T1000 (cell line): ENCODE measurements at regions not wholly inside any gene's neighbourhood (a gene's known extent, or its start where the extent isn't known, plus 50 kb on each side); places are given as distances from the start of the nearest gene placed in this dataset.

Experiments used
- DNase-seq: peaks from one replicate; lab custom pipeline; 2025; ENCODE audit warnings: mixed read lengths; lab: John Stamatoyannopoulos, UW

DNA sequence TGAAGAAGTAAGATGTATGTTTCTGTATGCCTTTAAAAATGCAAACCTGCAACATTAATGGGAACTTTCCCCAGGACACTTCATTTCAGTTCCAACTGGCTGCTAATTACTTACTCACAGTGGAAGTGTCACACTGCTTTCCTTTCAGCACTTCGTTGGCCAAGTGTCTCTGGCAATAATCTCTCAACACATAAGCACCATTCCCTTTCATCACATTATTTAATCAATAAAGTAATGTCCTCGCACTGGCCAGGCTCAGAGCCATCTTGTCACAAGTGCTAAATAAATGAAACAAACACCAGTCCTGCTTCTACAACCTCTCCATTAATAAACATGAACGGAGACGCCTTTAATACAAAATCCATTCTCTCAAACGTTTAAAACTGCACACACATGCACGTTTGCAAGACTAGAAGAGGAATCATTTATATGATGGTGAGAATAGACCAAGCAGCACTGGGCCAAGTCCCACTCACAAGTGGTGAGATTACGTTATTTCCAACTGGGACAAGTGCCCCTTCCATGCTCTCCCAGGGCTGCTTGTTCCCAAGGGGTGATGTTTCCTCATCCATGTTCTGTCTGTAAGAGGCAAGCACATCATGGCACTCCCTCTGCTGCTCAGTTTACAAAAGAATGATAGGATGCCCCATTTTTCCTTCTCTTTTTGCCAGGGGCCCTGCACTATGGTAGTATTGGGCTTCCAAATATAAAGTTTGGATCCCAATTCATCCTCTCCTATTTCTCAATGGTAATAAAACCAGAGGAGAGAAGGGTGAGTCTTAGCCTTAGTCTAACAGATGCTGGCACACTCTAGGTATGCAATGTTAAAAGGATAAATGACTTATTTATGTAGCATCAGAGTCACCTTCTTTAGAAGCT lies 56.8 kb upstream of the ETAA1 start:
- no peak for DNase-seq

- no peak for DNase-seq
These were observed 56.2 kb upstream of the ETAA1 start for GRCh38 chr2:67341012-67341318.

DNA sequence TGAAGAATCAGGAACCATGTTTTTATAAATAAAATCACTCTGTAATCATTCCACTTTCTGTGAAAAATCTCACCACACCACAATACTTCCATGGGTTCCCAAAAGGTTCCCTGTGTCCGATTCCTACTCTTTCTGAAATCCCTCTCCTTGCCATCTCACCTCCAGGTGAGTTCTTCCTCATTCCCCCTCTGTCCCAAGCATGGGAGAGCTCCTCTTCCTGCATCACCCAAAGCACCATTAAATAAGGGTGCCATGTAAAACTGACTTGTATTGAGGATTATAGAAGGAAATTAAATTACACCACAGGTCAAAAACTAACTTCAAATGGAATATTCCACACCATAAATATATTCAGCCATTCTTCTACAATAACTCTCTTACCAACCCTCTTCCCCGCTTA lies 55.8 kb upstream of the ETAA1 start:
- DNase-seq, result no peak

GRCh38 chr2:67342394-67342793 lies 54.7 kb upstream of the ETAA1 start:
- DNase-seq, result no peak

DNA sequence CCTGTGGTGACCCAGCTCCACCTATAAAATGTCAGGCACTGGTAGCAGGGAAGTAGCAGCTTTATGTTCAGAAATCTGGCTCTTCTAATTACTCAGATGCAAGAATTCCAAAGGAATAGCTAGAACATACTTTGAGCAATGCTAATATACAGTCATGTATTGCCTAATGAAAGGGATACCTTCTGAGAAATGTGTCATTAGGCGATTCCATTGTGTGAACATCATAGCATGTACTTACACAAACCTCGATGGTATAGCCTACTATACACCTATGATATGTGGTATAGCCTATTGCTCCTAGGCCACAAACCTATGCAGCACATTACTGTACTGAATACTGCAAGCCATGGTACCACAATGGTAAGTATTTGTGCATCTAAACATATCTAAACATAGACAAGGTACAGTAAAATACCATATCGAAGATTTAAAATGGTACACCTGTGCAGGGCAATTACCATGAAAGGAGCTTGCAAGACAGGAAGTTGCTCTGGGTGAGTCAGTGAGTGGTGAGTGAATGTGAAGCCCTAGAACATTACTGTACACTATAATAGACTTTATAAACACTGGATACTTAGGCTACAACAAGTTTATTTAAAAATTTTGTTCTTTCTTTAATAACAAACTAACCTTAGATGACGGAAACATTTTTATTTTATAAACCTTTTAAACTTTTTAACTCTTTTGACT lies 50.3 kb upstream of the ETAA1 start:
- no peak for DNase-seq
